Right lobe of liver (tissue), 6 donors: ENCODE measurements at regions not wholly inside any gene's neighbourhood (a gene's known extent, or its start where the extent isn't known, plus 50 kb on each side); places are given as distances from the start of the nearest gene placed in this dataset.

ENCODE experiments used
- ATAC-seq, 4 donors: fragments of 200-7000 bp; cut with Tn5 transposase; one replicate each; pipeline ENCODE4 v1.9.1; 2020; ENCODE audit warnings: mild to moderate bottlenecking in 4 of 4, moderate library complexity in 4 of 4
- DNase-seq, 3 donors: peaks; one replicate each; pipeline ENCODE4 v3.0.0-alpha.2; 2020
- H3K27ac ChIP-seq, 3 donors: fragments of 200-600 bp; one replicate each; pipeline ENCODE4 v1.8.0; 2022
- H3K27me3 ChIP-seq, 2 donors: fragments of 200-600 bp; one replicate each; pipeline ENCODE4 v1.8.0; 2022
- H3K36me3 ChIP-seq, 4 donors: fragments of 200-600 bp; sonication (generic) in 1 of 4; one replicate each; pipeline versions ENCODE4 v1.5.1 to v1.8.0; 2017 to 2022; ENCODE audit warnings: control low read depth in 1 of 4
- H3K4me1 ChIP-seq, 4 donors: fragments of 200-600 bp; sonication (generic) in 1 of 4; one replicate each; pipeline versions ENCODE4 v1.5.1 to v1.8.0; 2017 to 2022; ENCODE audit warnings: control low read depth in 1 of 4
- H3K4me3 ChIP-seq, 3 donors: fragments of 200-600 bp; one replicate each; pipeline ENCODE4 v1.8.0; 2022
- H3K9me3 ChIP-seq, 4 donors: fragments of 200-600 bp; sonication (generic) in 1 of 4; one replicate each; pipeline versions ENCODE4 v1.5.1 to v1.8.0; 2017 to 2022; ENCODE audit warnings: control low read depth in 1 of 4
- CTCF ChIP-seq, 4 donors: fragments of 200-600 bp in 3 of 4; fragments of 450-650 bp in 1 of 4; IDR thresholded peaks; one replicate each; pipeline versions ENCODE4 v1.5.1 to v1.8.0; 2016 to 2022; ENCODE audit warnings: antibody characterized with exemption in 4 of 4, mild to moderate bottlenecking in 2 of 4
- POLR2A ChIP-seq: fragments of 450-650 bp; IDR thresholded peaks from one replicate; pipeline ENCODE4 v1.6.1; 2017; ENCODE audit warnings: antibody characterized with exemption, mild to moderate bottlenecking
- WGBS: methylation state at CpG from one replicate; pipeline ENCODE4 v1.1.6; 2018; ENCODE audit warnings: low coverage, low lambda C conversion rate; ENCODE audit not compliant: insufficient coverage; ENCODE audit errors: missing lambda C conversion rate; 5-methylcytosine and 5-hydroxymethylcytosine counted together
- intact Hi-C, 2 donors: fragments of 100-400 bp; cut with DNase I; formaldehyde crosslinking; loops; one replicate each; pipeline versions ENCODE4 v1.11.2 to v1.14.1; 2022
- small RNA-seq, 2 experiments: library from RNA; depleted of rRNA; stranded (forward); fragments of <200 nt; gene quantifications; one replicate each; pipeline ENCODE3, GENCODE V24; 2016
- donor health status: DM: no; HTN: yes; CAD: no.
- donor health status: DM: no; HTN: no; CAD: no.
- donor health status: DM: no; HTN: no; CAD: no.
- donor health status: DM: no; HTN: yes; CAD: no.
- donor health status: DM: no; HTN: yes; CAD: no.

DNA sequence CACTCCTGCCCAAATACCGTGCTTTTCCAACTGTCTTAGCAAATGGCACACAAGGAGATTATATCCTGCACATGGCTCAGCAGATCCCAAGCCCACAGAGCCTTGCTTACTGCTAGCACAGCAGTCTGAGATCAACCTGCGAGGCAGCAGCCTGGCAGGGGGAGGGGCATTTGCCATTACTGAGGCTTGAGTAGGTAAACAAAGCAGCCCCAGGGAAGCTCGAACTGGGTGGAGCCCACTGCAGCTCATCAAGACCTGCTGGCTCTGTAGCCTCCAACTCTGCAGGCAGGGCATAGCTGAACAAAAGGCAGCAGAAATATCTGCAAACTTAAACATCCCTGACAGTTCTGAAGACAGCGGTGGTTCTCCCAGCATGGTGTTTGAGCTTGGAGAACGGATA lies 70.1 kb upstream of the PTBP2 start:
- intact Hi-C loops: no loop called here
- WGBS: 52% methylated on average over 3 of the region's 5 CpGs
- Histone ChIP-seq H3K36me3 (no peaks in the 10 kb centered on the region), H3K27ac (no peak overlapping the region), H3K4me1 (no peaks in the 10 kb centered on the region), H3K27me3 (no peaks in the 10 kb centered on the region), H3K9me3 (no peaks in the 10 kb centered on the region), H3K4me3 (no peak overlapping the region)
- TF ChIP-seq CTCF (IDR thresholded peaks at IDR 0.05): no peak
- no peak for TF ChIP-seq POLR2A
- DNase-seq (no peak), ATAC-seq (no peak)

GRCh38 chr1:96660051-96660450 lies 61.5 kb upstream of the PTBP2 start:
- DNase-seq: no peak
- no peaks in the 10 kb centered on the region for H3K9me3 ChIP-seq
- 74% methylated on average over 3 of the region's 3 CpGs for WGBS
- H3K4me3 ChIP-seq: no peak overlapping the region
- no peaks in the 10 kb centered on the region for H3K27me3 ChIP-seq
- no peak overlapping the region for H3K27ac ChIP-seq
- no peaks in the 10 kb centered on the region for H3K4me1 ChIP-seq
- no peaks in the 10 kb centered on the region for H3K36me3 ChIP-seq
- TF ChIP-seq CTCF (IDR thresholded peaks at IDR 0.05): no peak
- no peak for TF ChIP-seq POLR2A
- ATAC-seq: no peak
- intact Hi-C loops: no loop called here

DNA sequence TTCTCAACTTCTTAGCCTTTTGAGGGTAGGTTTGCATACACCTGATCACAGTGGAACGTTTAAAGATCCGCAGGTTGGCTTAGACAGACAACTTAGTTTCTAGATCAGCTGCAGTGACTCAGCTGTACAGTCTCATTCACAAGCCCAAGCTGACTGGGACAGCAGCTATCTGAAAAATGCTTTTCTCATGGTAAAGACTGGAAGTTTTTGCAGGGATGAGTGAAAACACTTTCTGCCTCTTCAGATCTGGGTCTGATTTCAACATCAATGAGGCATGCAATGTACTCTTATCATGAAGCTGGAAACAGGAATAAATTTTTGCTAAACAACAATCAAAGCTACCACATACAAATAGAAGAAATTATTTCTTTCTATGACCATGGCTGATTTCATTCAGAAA lies 61.1 kb upstream of the PTBP2 start:
- no peak overlapping the region for H3K27ac ChIP-seq
- H3K4me1 ChIP-seq: no peaks in the 10 kb centered on the region
- no peak overlapping the region for H3K4me3 ChIP-seq
- TF ChIP-seq CTCF (IDR thresholded peaks at IDR 0.05) (no peak), POLR2A (no peak)
- H3K27me3 ChIP-seq: no peaks in the 10 kb centered on the region
- no peaks in the 10 kb centered on the region for H3K9me3 ChIP-seq
- intact Hi-C loops: no loop called here
- no peaks in the 10 kb centered on the region for H3K36me3 ChIP-seq
- ATAC-seq (no peak), DNase-seq (no peak)
- WGBS: 62% methylated on average over 2 of the region's 2 CpGs

Small RNAs in the stretch of these regions (small RNA-seq; reads per million reads assigned to genes)
- 0 reads per million in 2 experiments for gene RNU1-130P
